HG03039 (cell line): ENCODE measurements at regions not wholly inside any gene's neighbourhood (a gene's known extent, or its start where the extent isn't known, plus 50 kb on each side); places are given as distances from the start of the nearest gene placed in this dataset.
"Not testable (repeated sequence)": the region's sequence is repeated elsewhere in the genome, so short reads cannot be mapped to it uniquely, and the experiment has no call there.

Experiments used
- ATAC-seq: cut with Tn5 transposase; IDR thresholded peaks from one replicate; pipeline ENCODE4 v1.9.1; 2021; ENCODE audit warnings: mild to moderate bottlenecking, moderate library complexity; ENCODE audit not compliant: unreplicated experiment

- ATAC-seq, result no peak
Observed at GRCh38 chr18:23311351-23312121, 141.6 kb upstream of the RIOK3 start.

GRCh38 chr18:23313379-23313778 is 139.7 kb upstream of the RIOK3 start:
- ATAC-seq, result no peak

- no peak for ATAC-seq
Observed at GRCh38 chr18:23314672-23315071, 138.4 kb upstream of the RIOK3 start.

GRCh38 chr18:23316316-23316715 is 136.8 kb upstream of the RIOK3 start:
- ATAC-seq, result no peak

GRCh38 chr18:23316988-23317387 is 136.1 kb upstream of the RIOK3 start:
- ATAC-seq, result no peak

GRCh38 chr18:23317975-23318675 is 135.0 kb upstream of the RIOK3 start:
- ATAC-seq, result no peak

- ATAC-seq, result no peak
Observed at GRCh38 chr18:23320709-23321236, 132.3 kb upstream of the RIOK3 start.

- ATAC-seq, result no peak
Observed at GRCh38 chr18:23321996-23322395, 131.1 kb upstream of the RIOK3 start.

- ATAC-seq, result no peak
Observed at GRCh38 chr18:23324056-23324811, 128.9 kb upstream of the RIOK3 start.

GRCh38 chr18:23324861-23325260 is 128.2 kb upstream of the RIOK3 start:
- no peak for ATAC-seq

- not testable (repeated sequence) for ATAC-seq
Observed at GRCh38 chr18:23329671-23330070, 123.4 kb upstream of the RIOK3 start.

GRCh38 chr18:23330423-23330822 is 122.7 kb upstream of the RIOK3 start:
- peak; percentile 54 for ATAC-seq

- ATAC-seq, result no peak
Observed at GRCh38 chr18:23331091-23331920, 121.8 kb upstream of the RIOK3 start.

- no peak for ATAC-seq
Observed at GRCh38 chr18:23332356-23332755, 120.7 kb upstream of the RIOK3 start.

- no peak for ATAC-seq
Observed at GRCh38 chr18:23333827-23334226, 119.3 kb upstream of the RIOK3 start.

GRCh38 chr18:23334569-23334968 is 118.5 kb upstream of the RIOK3 start:
- ATAC-seq, result no peak

GRCh38 chr18:23336101-23336500 is 117.0 kb upstream of the RIOK3 start:
- ATAC-seq, result no peak

GRCh38 chr18:23337599-23338444 is 115.3 kb upstream of the RIOK3 start:
- no peak for ATAC-seq

GRCh38 chr18:23340661-23341060 is 112.4 kb upstream of the RIOK3 start:
- no peak for ATAC-seq

- no peak for ATAC-seq
Observed at GRCh38 chr18:23341383-23341782, 111.7 kb upstream of the RIOK3 start.
